GM12891 (cell line): ENCODE measurements at regions not wholly inside any gene's neighbourhood (a gene's known extent, or its start where the extent isn't known, plus 50 kb on each side); places are given as distances from the start of the nearest gene placed in this dataset.

Experiments
- PAX5 ChIP-seq: IDR thresholded peaks from 2 replicates; pipeline ENCODE4 v1.6.1; 2011; ENCODE audit warnings: low read length, moderate library complexity, mild to moderate bottlenecking; ENCODE audit not compliant: insufficient read depth, severe bottlenecking
- POLR2A ChIP-seq: IDR thresholded peaks from 2 replicates; pipeline ENCODE4 v1.6.1; 2011; ENCODE audit warnings: low read depth, low read length, control low read depth
- POLR2AphosphoS5 ChIP-seq: IDR thresholded peaks from 2 replicates; pipeline ENCODE4 v1.6.1; 2011; ENCODE audit warnings: low read depth, low read length, control low read depth
- POU2F2 ChIP-seq: IDR thresholded peaks from 2 replicates; pipeline ENCODE4 v1.6.1; 2011; ENCODE audit warnings: low read depth, mild to moderate bottlenecking, control low read depth, low read length, moderate library complexity
- SPI1 ChIP-seq: IDR thresholded peaks from 2 replicates; pipeline ENCODE4 v1.6.1; 2011; ENCODE audit warnings: low read depth, low read length, control low read depth
- TAF1 ChIP-seq: IDR thresholded peaks from 2 replicates; pipeline ENCODE4 v1.6.1; 2011; ENCODE audit warnings: low read depth, low read length, control low read depth

GRCh38 chr16:64206862-64207261 lies 915.0 kb downstream of the CDH11 start:
- TF ChIP-seq PAX5 (no peak), POLR2AphosphoS5 (no peak), POLR2A (no peak), POU2F2 (no peak), TAF1 (no peak), SPI1 (no peak)
